Muscle layer of duodenum (tissue), 2 donors: ENCODE measurements at regions not wholly inside any gene's neighbourhood (a gene's known extent, or its start where the extent isn't known, plus 50 kb on each side); places are given as distances from the start of the nearest gene placed in this dataset.
"Not testable (repeated sequence)": the region's sequence is repeated elsewhere in the genome, so short reads cannot be mapped to it uniquely, and the experiment has no call there.

Experiments
- H3K27ac ChIP-seq: one replicate; pipeline ENCODE4 v1.7.0; 2013; ENCODE audit warnings: mild to moderate bottlenecking, low read length
- H3K27me3 ChIP-seq: one replicate; pipeline ENCODE4 v1.7.0; 2013; ENCODE audit warnings: low read depth, mild to moderate bottlenecking, control low read depth, low read length
- H3K36me3 ChIP-seq, 2 donors: one replicate each; pipeline ENCODE4 v1.7.0; 2013; ENCODE audit warnings: low read length in 2 of 2, control low read depth in 1 of 2, mild to moderate bottlenecking in 1 of 2; ENCODE audit not compliant: insufficient read depth in 2 of 2, control insufficient read depth in 1 of 2
- H3K4me1 ChIP-seq, 2 donors: one replicate each; pipeline ENCODE4 v1.7.0; 2013; ENCODE audit warnings: low read length in 2 of 2, mild to moderate bottlenecking in 2 of 2, control low read depth in 1 of 2, moderate library complexity in 1 of 2; ENCODE audit not compliant: insufficient read depth in 2 of 2, control insufficient read depth in 1 of 2
- H3K4me3 ChIP-seq, 2 donors: one replicate each; pipeline ENCODE4 v1.7.0; 2013; ENCODE audit warnings: low read length in 2 of 2, low read depth in 1 of 2, mild to moderate bottlenecking in 1 of 2
- H3K9me3 ChIP-seq, 2 donors: one replicate each; pipeline ENCODE4 v1.7.0; 2013; ENCODE audit warnings: low read length in 2 of 2, control low read depth in 1 of 2, mild to moderate bottlenecking in 1 of 2; ENCODE audit not compliant: control insufficient read depth in 1 of 2
- donor health status: healthy.

DNA sequence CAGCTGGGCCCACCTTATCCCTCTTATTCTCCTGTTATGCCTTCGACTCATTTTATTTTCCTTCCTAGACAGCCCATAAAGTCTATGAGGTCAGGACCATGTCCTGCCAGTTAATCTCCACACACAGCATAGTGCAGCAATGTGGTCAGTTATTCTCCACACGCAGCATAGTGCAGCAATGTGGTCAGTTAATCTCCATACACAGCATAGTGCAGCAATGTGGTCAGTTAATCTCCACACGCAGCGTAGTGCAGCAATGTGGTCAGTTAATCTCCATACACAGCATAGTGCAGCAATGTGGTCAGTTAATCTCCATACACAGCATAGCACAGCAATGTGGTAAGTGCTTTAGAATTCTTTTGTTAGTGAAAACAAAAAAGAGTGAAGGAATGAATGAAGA is 77.8 kb downstream of the TEX36 start:
- Histone ChIP-seq H3K27ac (no peak overlapping the region), H3K4me3 (no peak overlapping the region), H3K36me3 (no peaks in the 10 kb centered on the region), H3K27me3 (no peaks in the 10 kb centered on the region), H3K9me3 (no peaks in the 10 kb centered on the region), H3K4me1 (peaks cover 0 to 3% of the 10 kb centered on the region in 2 donors)

DNA sequence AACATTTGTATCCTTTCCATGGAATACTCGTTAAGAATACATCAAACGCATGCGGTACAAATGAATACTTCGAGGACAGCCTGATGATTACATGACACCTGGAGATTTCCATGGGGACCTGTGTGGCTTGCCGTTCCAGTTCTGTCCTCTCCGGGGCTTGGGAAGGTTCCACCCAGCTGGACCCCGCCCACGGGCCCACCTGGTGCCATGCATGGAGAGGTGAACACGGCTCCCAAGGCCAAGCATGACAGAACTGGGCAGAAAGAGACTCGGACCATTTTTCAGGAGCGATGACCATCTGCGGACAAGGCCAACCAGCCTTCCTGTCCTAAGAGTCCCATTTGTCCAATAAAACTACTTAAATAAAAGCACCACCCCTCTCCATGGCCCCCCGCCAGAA is 80.1 kb downstream of the TEX36 start:
- Histone ChIP-seq H3K27me3 (no peaks in the 10 kb centered on the region), H3K4me1 (peaks cover 0 to 3% of the 10 kb centered on the region in 2 donors), H3K4me3 (no peak overlapping the region), H3K27ac (no peak overlapping the region), H3K36me3 (no peaks in the 10 kb centered on the region), H3K9me3 (peaks cover 0 to 3% of the 10 kb centered on the region in 2 donors)

DNA sequence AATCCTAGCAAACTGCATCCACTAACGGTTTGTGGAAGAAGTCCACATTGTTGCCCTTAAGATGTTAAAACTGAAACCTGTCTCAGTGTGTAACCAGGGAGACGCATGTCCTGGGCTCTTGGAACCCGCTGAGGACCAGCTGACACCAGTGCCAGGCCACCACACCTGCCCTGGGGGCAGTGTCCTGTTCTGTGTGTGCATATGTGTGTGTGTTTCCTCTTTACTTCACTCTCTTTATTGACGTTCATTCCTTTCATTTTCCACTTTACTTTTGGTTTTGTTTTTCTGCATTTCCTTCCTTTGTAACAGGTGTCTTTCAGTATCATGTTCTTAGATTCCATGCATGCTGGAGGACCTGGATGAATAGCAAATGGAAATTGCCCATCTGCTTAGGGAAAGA is 83.8 kb downstream of the TEX36 start:
- no peak overlapping the region for H3K4me3 ChIP-seq
- H3K9me3 ChIP-seq: peaks cover 0 to 12% of the 10 kb centered on the region in 2 donors
- H3K4me1 ChIP-seq: no peaks in the 10 kb centered on the region
- no peaks in the 10 kb centered on the region for H3K27me3 ChIP-seq
- no peaks in the 10 kb centered on the region for H3K36me3 ChIP-seq
- no peak overlapping the region for H3K27ac ChIP-seq

DNA sequence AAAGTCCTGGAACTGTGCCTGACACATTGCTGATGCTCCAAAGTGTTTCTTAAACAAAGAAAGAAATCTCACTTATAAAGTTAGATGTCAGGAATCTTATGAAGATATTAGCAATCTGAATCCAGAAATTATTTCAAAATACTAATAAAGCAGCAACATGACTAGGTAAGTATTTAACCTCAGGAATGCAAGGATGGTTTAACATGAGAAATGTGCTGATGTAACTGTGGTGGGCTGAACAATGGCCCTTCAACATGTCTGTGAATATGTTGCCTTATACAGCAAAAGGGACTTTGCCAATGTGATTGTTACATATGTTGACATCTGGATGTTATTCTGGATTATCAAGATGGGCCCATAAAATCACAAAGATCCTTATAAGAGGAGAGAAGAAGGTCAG is 87.1 kb downstream of the TEX36 start:
- H3K4me1 ChIP-seq: no peaks in the 10 kb centered on the region
- H3K9me3 ChIP-seq: peaks cover 0 to 12% of the 10 kb centered on the region in 2 donors
- H3K4me3 ChIP-seq: no peak overlapping the region
- no peaks in the 10 kb centered on the region for H3K27me3 ChIP-seq
- H3K36me3 ChIP-seq: no peaks in the 10 kb centered on the region
- H3K27ac ChIP-seq: no peak overlapping the region

DNA sequence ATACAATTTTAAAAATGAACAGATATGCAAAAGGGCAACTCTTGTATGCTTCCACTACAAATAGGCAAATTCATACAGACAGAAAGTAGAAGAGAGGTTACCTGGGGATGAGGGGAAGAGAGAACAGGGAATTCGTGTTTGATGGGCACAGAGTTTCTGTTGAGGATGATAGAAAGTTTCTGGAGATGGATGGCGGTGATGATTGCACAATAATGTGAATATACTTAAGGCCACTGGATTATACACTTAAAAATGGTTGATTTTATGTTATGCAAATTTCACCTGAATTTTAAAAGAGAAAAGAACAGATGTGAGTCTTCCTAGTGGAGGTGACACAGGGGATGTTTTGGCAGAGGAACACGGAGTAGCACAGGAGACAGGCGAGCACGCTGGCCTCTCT is 89.3 kb downstream of the TEX36 start:
- H3K4me1 ChIP-seq: no peaks in the 10 kb centered on the region
- H3K27me3 ChIP-seq: no peaks in the 10 kb centered on the region
- H3K27ac ChIP-seq: no peak overlapping the region
- no peaks in the 10 kb centered on the region for H3K36me3 ChIP-seq
- no peak overlapping the region for H3K4me3 ChIP-seq
- H3K9me3 ChIP-seq: peaks cover 0 to 9% of the 10 kb centered on the region in 2 donors

DNA sequence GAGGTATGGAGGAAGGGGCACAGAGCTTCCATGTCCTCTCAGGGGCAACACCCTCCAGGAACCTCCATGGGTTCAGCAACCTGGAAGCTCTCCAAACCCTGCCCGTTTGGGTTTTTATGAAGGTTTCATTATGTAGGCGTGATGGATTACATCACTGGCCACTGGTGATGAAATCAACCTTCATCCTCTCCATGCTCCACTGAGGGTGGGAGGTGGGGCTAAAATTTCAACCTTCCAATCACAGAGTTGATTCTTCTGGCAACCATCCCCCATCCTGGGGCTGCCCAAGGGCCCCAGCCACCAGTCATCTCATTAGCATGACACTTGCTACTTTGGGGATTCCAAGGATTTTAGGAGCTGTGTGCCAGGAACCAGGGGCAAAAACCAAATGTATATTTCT is 90.1 kb downstream of the TEX36 start:
- Histone ChIP-seq H3K27me3 (no peaks in the 10 kb centered on the region), H3K4me1 (no peaks in the 10 kb centered on the region), H3K4me3 (no peak overlapping the region), H3K27ac (no peak overlapping the region), H3K9me3 (peaks cover 0 to 9% of the 10 kb centered on the region in 2 donors), H3K36me3 (no peaks in the 10 kb centered on the region)

DNA sequence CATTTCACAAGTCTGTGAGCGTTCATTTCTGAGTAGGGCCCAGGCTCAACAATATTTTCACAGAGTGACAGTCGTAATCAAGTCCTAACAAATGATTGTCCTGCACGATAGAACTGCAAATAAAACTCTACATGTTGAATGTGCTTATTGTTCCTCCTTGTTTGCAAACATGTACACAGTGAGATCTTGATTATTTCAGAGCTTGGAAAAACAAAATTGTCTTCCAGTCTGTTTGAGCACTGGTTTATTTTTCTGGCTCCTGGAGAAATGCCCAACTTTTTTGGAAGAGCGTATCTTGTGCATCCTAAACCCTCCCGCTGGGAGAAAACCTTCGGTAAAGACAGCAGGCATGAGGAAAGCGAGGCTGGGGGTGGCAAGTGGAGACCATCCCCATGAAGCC is 91.1 kb downstream of the TEX36 start:
- Histone ChIP-seq H3K27me3 (no peaks in the 10 kb centered on the region), H3K4me3 (no peak overlapping the region), H3K4me1 (no peaks in the 10 kb centered on the region), H3K9me3 (peaks cover 0 to 9% of the 10 kb centered on the region in 2 donors), H3K27ac (no peak overlapping the region), H3K36me3 (no peaks in the 10 kb centered on the region)

DNA sequence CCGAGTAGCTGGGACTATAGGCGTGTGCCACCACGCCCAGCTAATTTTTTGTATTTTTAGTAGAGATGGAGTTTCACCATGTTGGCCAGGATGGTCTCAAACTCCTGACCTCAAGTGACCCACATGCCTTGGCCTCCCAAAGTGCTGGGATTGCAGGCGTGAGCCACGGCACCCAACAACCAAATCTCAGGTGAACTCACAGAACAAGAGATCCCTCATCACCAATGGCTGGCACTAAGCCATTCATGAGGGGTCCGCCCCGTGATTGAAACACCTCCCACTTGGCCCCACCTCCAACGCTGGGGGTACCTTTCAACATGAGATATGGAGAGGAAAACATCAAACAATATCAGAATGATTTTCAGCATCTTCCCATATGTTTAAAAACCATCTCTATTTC is 94.2 kb downstream of the TEX36 start:
- H3K4me1 ChIP-seq, H3K9me3 ChIP-seq, H3K27me3 ChIP-seq, H3K4me3 ChIP-seq, H3K36me3 ChIP-seq, H3K27ac ChIP-seq: not testable (repeated sequence)

DNA sequence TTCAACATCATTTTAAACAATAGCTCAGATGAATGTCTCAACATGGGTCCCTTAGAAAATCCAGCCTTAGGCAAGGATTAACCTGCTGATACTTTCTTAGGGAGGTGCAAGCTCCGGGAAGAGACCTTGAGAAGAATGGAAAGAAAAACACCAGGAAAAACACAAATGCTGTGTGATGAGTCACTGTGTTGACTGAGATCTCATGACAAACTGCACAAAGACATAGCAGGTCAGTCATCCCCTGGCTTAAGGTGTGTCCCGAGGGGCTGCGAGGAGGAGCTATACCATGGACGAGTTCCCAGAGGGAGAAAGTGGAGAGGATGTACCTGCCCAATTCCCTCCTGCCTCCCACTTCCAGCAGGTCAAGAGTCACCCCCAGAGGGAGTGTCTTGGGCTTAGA is 98.0 kb downstream of the TEX36 start:
- Histone ChIP-seq H3K4me1 (no peaks in the 10 kb centered on the region), H3K27me3 (no peaks in the 10 kb centered on the region), H3K36me3 (no peaks in the 10 kb centered on the region), H3K9me3 (no peaks in the 10 kb centered on the region), H3K4me3 (no peak overlapping the region), H3K27ac (no peak overlapping the region)

DNA sequence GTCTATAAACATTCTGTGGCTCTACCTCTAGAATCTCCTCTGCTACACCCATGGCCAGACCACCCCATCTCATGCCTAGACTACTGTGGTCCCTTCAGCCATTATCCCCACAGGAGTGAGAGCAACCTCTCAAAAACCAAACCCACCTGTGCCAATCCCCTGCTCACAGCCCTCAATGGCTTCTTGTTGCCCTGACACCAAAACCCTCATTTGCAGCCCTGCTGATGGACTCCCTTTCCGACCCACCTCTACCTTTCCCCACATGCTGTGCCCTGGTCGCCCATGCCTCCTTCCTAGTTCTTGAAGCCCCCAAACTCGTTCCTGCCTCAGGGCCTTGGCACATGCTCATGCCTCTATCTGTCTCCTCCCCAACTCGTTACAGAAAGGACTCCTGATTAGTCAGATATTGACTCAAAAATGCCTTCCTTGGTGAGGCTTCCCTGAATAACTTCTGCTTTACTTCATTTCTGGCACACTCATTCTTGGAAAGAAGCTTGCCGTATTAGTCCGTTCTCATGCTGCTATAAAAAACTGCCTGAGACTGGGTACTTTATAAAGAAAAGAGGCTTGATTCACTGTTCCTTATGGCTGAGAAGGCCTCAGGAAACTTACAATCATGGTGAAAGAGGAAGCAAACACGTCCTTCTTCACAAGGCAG is 104.2 kb downstream of the TEX36 start:
- Histone ChIP-seq H3K9me3 (no peaks in the 10 kb centered on the region), H3K27ac (no peak overlapping the region), H3K36me3 (no peaks in the 10 kb centered on the region), H3K27me3 (no peaks in the 10 kb centered on the region), H3K4me3 (no peak overlapping the region), H3K4me1 (peaks cover 0 to 5% of the 10 kb centered on the region in 2 donors)

DNA sequence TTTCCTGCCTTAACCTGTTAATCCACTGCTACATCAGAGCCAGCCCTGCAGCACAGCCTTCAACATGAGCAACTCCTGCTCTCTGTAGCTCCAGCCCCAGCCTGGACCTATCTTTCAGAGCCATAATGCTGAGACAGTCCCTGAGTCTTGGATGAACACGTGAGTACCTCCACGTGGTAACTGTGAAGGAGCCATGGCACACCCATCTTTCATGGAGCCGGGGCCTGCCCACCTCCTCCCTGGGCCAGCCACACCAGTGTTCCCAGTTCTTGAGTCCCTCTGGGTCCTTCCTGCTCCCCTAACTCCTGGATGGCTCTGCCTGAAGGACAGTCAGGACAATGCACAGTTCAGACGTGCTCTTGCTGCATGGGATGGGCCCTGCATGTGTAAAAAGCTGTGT is 107.1 kb downstream of the TEX36 start:
- H3K36me3 ChIP-seq: no peaks in the 10 kb centered on the region
- peaks cover 0 to 5% of the 10 kb centered on the region in 2 donors for H3K4me1 ChIP-seq
- H3K9me3 ChIP-seq: no peaks in the 10 kb centered on the region
- H3K4me3 ChIP-seq: no peak overlapping the region
- no peak overlapping the region for H3K27ac ChIP-seq
- H3K27me3 ChIP-seq: no peaks in the 10 kb centered on the region

DNA sequence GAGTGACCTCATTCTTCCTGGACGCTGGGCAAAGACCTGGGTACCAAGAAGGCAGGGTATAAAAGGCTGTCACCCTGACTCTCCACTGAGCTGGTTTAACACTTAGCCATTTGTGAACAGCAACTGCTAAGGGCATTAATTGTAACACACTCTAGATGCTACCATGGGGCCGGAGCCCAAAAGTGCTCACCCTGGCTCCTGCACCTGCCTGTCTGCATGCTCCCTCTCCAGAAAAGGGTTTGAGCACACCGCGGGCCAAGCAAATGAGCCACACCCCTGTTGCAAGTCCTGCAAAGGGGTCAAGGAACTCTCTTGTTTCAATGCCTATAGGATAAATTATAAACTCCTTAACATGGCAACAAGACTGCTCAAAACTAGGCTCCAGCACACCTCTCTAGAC is 114.8 kb downstream of the TEX36 start:
- Histone ChIP-seq H3K9me3 (no peaks in the 10 kb centered on the region), H3K4me3 (no peak overlapping the region), H3K4me1 (no peaks in the 10 kb centered on the region), H3K27me3 (no peaks in the 10 kb centered on the region), H3K27ac (no peak overlapping the region), H3K36me3 (no peaks in the 10 kb centered on the region)
